ENCODE measurements at regions not wholly inside any gene's neighbourhood (a gene's known extent, or its start where the extent isn't known, plus 50 kb on each side); places are given as distances from the start of the nearest gene placed in this dataset.
"Not testable (repeated sequence)": the region's sequence is repeated elsewhere in the genome, so short reads cannot be mapped to it uniquely, and the experiment has no call there.

GRCh38 chr7:142579946-142580345 is 169.3 kb upstream of the PRSS1 start:
- Histone ChIP-seq H3K9me3 (ENCODE audit: insufficient read depth, low read depth, low read length) (no peaks in the 10 kb centered on the region), H3F3A (ENCODE audit: low read depth) (no peaks in the 10 kb centered on the region), H4K20me1 (ENCODE audit: insufficient read depth, low read length, poor library complexity, severe bottlenecking) (no peaks in the 10 kb centered on the region), H3K79me2 (ENCODE audit: insufficient read depth, low read length) (no peaks in the 10 kb centered on the region), H3K27me3 (ENCODE audit: insufficient read depth, low read length, poor library complexity, severe bottlenecking) (no peaks in the 10 kb centered on the region), H3K4me3 (ENCODE audit: low read length, poor library complexity, severe bottlenecking) (no peak overlapping the region), H3K4me1 (ENCODE audit: insufficient read depth, low read length, poor library complexity, severe bottlenecking) (peaks cover 37% of the 10 kb centered on the region), H3K9me2 (replicated peaks; ENCODE audit: low read depth, low read length) (no peaks in the 10 kb centered on the region), H3K4me2 (ENCODE audit: low read depth, low read length, poor library complexity, severe bottlenecking) (peak overlapping the region; percentile 31), H3K9ac (ENCODE audit: low read depth, low read length, poor library complexity, severe bottlenecking) (peak overlapping the region; percentile 36), H3K36me3 (ENCODE audit: insufficient read depth, low read length) (no peaks in the 10 kb centered on the region), H2AFZ (ENCODE audit: low read length) (no peak overlapping the region)
- TF ChIP-seq EZH2phosphoT487 (IDR thresholded peaks at IDR 0.05; ENCODE audit: borderline replicate concordance) (no peak), CTCF (conservative IDR thresholded peaks at IDR 0.05; ENCODE audit: low read length) (no peak)

- H2AFZ ChIP-seq (ENCODE audit: low read length); H3K27me3 ChIP-seq (ENCODE audit: insufficient read depth, low read length, poor library complexity, severe bottlenecking); H3K4me3 ChIP-seq (ENCODE audit: low read length, poor library complexity, severe bottlenecking); H3K79me2 ChIP-seq (ENCODE audit: insufficient read depth, low read length); H3K36me3 ChIP-seq (ENCODE audit: insufficient read depth, low read length); H3K9ac ChIP-seq (ENCODE audit: low read depth, low read length, poor library complexity, severe bottlenecking); H3K9me3 ChIP-seq (ENCODE audit: insufficient read depth, low read depth, low read length); H3K4me2 ChIP-seq (ENCODE audit: low read depth, low read length, poor library complexity, severe bottlenecking); H4K20me1 ChIP-seq (ENCODE audit: insufficient read depth, low read length, poor library complexity, severe bottlenecking); H3F3A ChIP-seq (ENCODE audit: low read depth); H3K9me2 ChIP-seq (replicated peaks; ENCODE audit: low read depth, low read length): not testable (repeated sequence)
- peaks cover 14% of the 10 kb centered on the region for H3K4me1 ChIP-seq (ENCODE audit: insufficient read depth, low read length, poor library complexity, severe bottlenecking)
Observed at GRCh38 chr7:142575351-142575750, 173.9 kb upstream of the PRSS1 start.

GRCh38 chr7:142571581-142571980 is 177.7 kb upstream of the PRSS1 start:
- no peak overlapping the region for H3K4me2 ChIP-seq (ENCODE audit: low read depth, low read length, poor library complexity, severe bottlenecking)
- H3K9me2 ChIP-seq (replicated peaks; ENCODE audit: low read depth, low read length), result no peaks in the 10 kb centered on the region
- H3F3A ChIP-seq (ENCODE audit: low read depth), result no peaks in the 10 kb centered on the region
- TF ChIP-seq CTCF (conservative IDR thresholded peaks at IDR 0.05; ENCODE audit: low read length) (no peak), EZH2phosphoT487 (IDR thresholded peaks at IDR 0.05; ENCODE audit: borderline replicate concordance) (no peak)
- H3K27me3 ChIP-seq (ENCODE audit: insufficient read depth, low read length, poor library complexity, severe bottlenecking), result no peaks in the 10 kb centered on the region
- H3K36me3 ChIP-seq (ENCODE audit: insufficient read depth, low read length), result no peaks in the 10 kb centered on the region
- no peak overlapping the region for H3K9ac ChIP-seq (ENCODE audit: low read depth, low read length, poor library complexity, severe bottlenecking)
- H3K79me2 ChIP-seq (ENCODE audit: insufficient read depth, low read length), result no peaks in the 10 kb centered on the region
- H2AFZ ChIP-seq (ENCODE audit: low read length), result no peak overlapping the region
- H4K20me1 ChIP-seq (ENCODE audit: insufficient read depth, low read length, poor library complexity, severe bottlenecking), result no peaks in the 10 kb centered on the region
- no peak overlapping the region for H3K4me3 ChIP-seq (ENCODE audit: low read length, poor library complexity, severe bottlenecking)
- peaks cover 17% of the 10 kb centered on the region for H3K4me1 ChIP-seq (ENCODE audit: insufficient read depth, low read length, poor library complexity, severe bottlenecking)
- H3K9me3 ChIP-seq (ENCODE audit: insufficient read depth, low read depth, low read length), result no peaks in the 10 kb centered on the region

- Histone ChIP-seq H3K4me3 (ENCODE audit: low read length, poor library complexity, severe bottlenecking) (no peak overlapping the region), H3K9me2 (replicated peaks; ENCODE audit: low read depth, low read length) (no peaks in the 10 kb centered on the region), H3K27me3 (ENCODE audit: insufficient read depth, low read length, poor library complexity, severe bottlenecking) (no peaks in the 10 kb centered on the region), H3K36me3 (ENCODE audit: insufficient read depth, low read length) (no peaks in the 10 kb centered on the region), H3F3A (ENCODE audit: low read depth) (no peaks in the 10 kb centered on the region), H3K4me1 (ENCODE audit: insufficient read depth, low read length, poor library complexity, severe bottlenecking) (peaks cover 17% of the 10 kb centered on the region), H2AFZ (ENCODE audit: low read length) (no peak overlapping the region), H3K9ac (ENCODE audit: low read depth, low read length, poor library complexity, severe bottlenecking) (no peak overlapping the region), H3K4me2 (ENCODE audit: low read depth, low read length, poor library complexity, severe bottlenecking) (no peak overlapping the region), H3K79me2 (ENCODE audit: insufficient read depth, low read length) (no peaks in the 10 kb centered on the region), H4K20me1 (ENCODE audit: insufficient read depth, low read length, poor library complexity, severe bottlenecking) (no peaks in the 10 kb centered on the region), H3K9me3 (ENCODE audit: insufficient read depth, low read depth, low read length) (no peaks in the 10 kb centered on the region)
- no peak for TF ChIP-seq EZH2phosphoT487 (IDR thresholded peaks at IDR 0.05; ENCODE audit: borderline replicate concordance)
Observed at GRCh38 chr7:142569851-142570250, 179.4 kb upstream of the PRSS1 start.

Data from Loucy (cell line).